B cell (primary cell): ENCODE measurements at regions not wholly inside any gene's neighbourhood (a gene's known extent, or its start where the extent isn't known, plus 50 kb on each side); places are given as distances from the start of the nearest gene placed in this dataset.

Source experiments
- ATAC-seq: fragments of 200-7000 bp; cut with Tn5 transposase; one replicate; pipeline ENCODE4 v1.10.0; 2021; ENCODE audit warnings: low read depth, mild to moderate bottlenecking, moderate number of reproducible peaks, moderate library complexity
- CTCF ChIA-PET: fragments of 350-600 bp; sonication (Branson Sonifier 250); formaldehyde crosslinking; loops from one replicate; lab custom pipeline; 2021; ENCODE audit warnings: antibody characterized with exemption, inconsistent platforms; lab: Charles Lee
- POLR2A ChIA-PET: fragments of 350-600 bp; sonication (Branson Sonifier 250); formaldehyde crosslinking; loops from one replicate; lab custom pipeline; 2021; ENCODE audit warnings: antibody characterized with exemption; lab: Charles Lee
- DNase-seq: peaks from one replicate; pipeline ENCODE4 v3.0.0; 2013
- H2AFZ ChIP-seq: 2 replicates; pipeline ENCODE4 v1.6.1; 2012; ENCODE audit warnings: mild to moderate bottlenecking, low read depth, low read length; ENCODE audit not compliant: insufficient read depth, poor library complexity, severe bottlenecking
- H3K27ac ChIP-seq, 2 donors: 1 replicate in 1 of 2; 2 replicates in 1 of 2; pipeline ENCODE4 v1.5.1; 2012 to 2013; ENCODE audit warnings: low read length in 2 of 2, mild to moderate bottlenecking in 2 of 2, moderate library complexity in 1 of 2
- H3K27me3 ChIP-seq, 4 experiments: fragments of 200-600 bp in 1 of 4; sonication (generic) in 1 of 4; replicated peaks in 1 of 4; 1 replicate in 2 of 4; 2 replicates in 2 of 4; pipeline versions ENCODE4 v1.6.1 to v1.7.0; 2013 to 2016; ENCODE audit warnings: low read length in 3 of 4, mild to moderate bottlenecking in 2 of 4, mixed read lengths in 1 of 4, moderate library complexity in 1 of 4; ENCODE audit not compliant: insufficient read depth in 4 of 4, control insufficient read depth in 3 of 4; ENCODE audit errors: control extremely low read depth in 1 of 4
- H3K36me3 ChIP-seq, 2 experiments: replicated peaks in 1 of 2; 1 replicate in 1 of 2; 2 replicates in 1 of 2; pipeline versions ENCODE4 v1.6.1 to v1.7.1; 2013; ENCODE audit warnings: low read length in 1 of 2; ENCODE audit not compliant: insufficient read depth in 2 of 2, control insufficient read depth in 1 of 2; ENCODE audit errors: control extremely low read depth in 1 of 2, extremely low read depth in 1 of 2
- H3K4me1 ChIP-seq, 2 donors: fragments of 200-600 bp in 1 of 2; sonication (generic) in 1 of 2; 1 replicate in 1 of 2; 2 replicates in 1 of 2; pipeline versions ENCODE4 v1.5.1 to v1.6.1; 2013 to 2017; ENCODE audit warnings: low read length in 2 of 2; ENCODE audit not compliant: control insufficient read depth in 2 of 2, insufficient read depth in 2 of 2
- H3K4me2 ChIP-seq: replicated peaks from 2 replicates; pipeline ENCODE3; 2012; ENCODE audit warnings: mild to moderate bottlenecking, low read depth, low read length; ENCODE audit not compliant: poor library complexity, severe bottlenecking
- H3K4me3 ChIP-seq, 5 experiments: fragments of 200-600 bp in 1 of 5; sonication (generic) in 1 of 5; 1 replicate in 3 of 5; 2 replicates in 2 of 5; pipeline versions ENCODE4 v1.5.1 to v1.7.0; 2011 to 2016; ENCODE audit warnings: low read length in 4 of 5, mild to moderate bottlenecking in 4 of 5, low read depth in 2 of 5, control low read depth in 1 of 5, moderate library complexity in 1 of 5; ENCODE audit not compliant: insufficient read depth in 1 of 5; ENCODE audit errors: control extremely low read depth in 1 of 5, extremely low read depth in 1 of 5
- H3K79me2 ChIP-seq: fragments of 200-600 bp; sonication (generic); one replicate; pipeline ENCODE4 v1.6.0; 2016; ENCODE audit warnings: low read length; ENCODE audit not compliant: control insufficient read depth, insufficient read depth
- H3K9ac ChIP-seq: fragments of 200-600 bp; sonication (generic); 2 replicates; pipeline ENCODE4 v1.6.1; 2017; ENCODE audit warnings: mild to moderate bottlenecking, low read length, moderate library complexity
- H3K9me3 ChIP-seq, 3 donors: one replicate each; pipeline versions ENCODE4 v1.6.1 to v1.7.1; 2013; ENCODE audit warnings: low read length in 2 of 3; ENCODE audit not compliant: control insufficient read depth in 2 of 3, insufficient read depth in 1 of 3; ENCODE audit errors: control extremely low read depth in 1 of 3
- H4K20me1 ChIP-seq: 2 replicates; pipeline ENCODE4 v1.6.0; 2012; ENCODE audit warnings: mild to moderate bottlenecking, low read length; ENCODE audit not compliant: insufficient read depth, control insufficient read depth, poor library complexity, severe bottlenecking
- H3K27ac Mint-ChIP-seq: one replicate; pipeline ENCODE4 v1.8.0; 2021; ENCODE audit warnings: mixed read lengths
- H3K27me3 Mint-ChIP-seq: one replicate; pipeline ENCODE4 v1.8.0; 2021; ENCODE audit warnings: mixed read lengths
- H3K4me1 Mint-ChIP-seq: one replicate; pipeline ENCODE4 v1.8.0; 2021; ENCODE audit warnings: mixed read lengths
- H3K4me3 Mint-ChIP-seq: one replicate; pipeline ENCODE4 v1.8.0; 2021; ENCODE audit warnings: mixed read lengths
- H3K9me3 Mint-ChIP-seq: one replicate; pipeline ENCODE4 v1.8.0; 2022; ENCODE audit warnings: mixed read lengths; ENCODE audit not compliant: insufficient read depth
- CTCF ChIP-seq: fragments of 200-600 bp; IDR thresholded peaks from one replicate; pipeline ENCODE4 v1.8.0; 2022; ENCODE audit warnings: antibody characterized with exemption, mild to moderate bottlenecking
- EZH2 ChIP-seq: IDR thresholded peaks from 2 replicates; pipeline ENCODE4 v1.6.1; 2012; ENCODE audit warnings: borderline replicate concordance, low read depth, mild to moderate bottlenecking, moderate library complexity, low read length; ENCODE audit not compliant: insufficient read depth, poor library complexity, severe bottlenecking
- WGBS: methylation state at CpG from one replicate; pipeline ENCODE4 v1.1.5; 2013; ENCODE audit warnings: missing lambda C conversion rate; ENCODE audit not compliant: insufficient coverage; 5-methylcytosine and 5-hydroxymethylcytosine counted together
- intact Hi-C: fragments of 100-400 bp; cut with micrococcal nuclease; formaldehyde crosslinking; loops from one replicate; pipeline ENCODE4 v1.10.0; 2022

- no peak overlapping the region for H3K4me3 ChIP-seq
- intact Hi-C loops: no loop called here
- WGBS: 91% methylated on average over 3 of the region's 6 CpGs
- no peak for ATAC-seq
- H3K27ac Mint-ChIP-seq: no peak overlapping the region
- peaks cover 0 to 4% (median 0%) of the 10 kb centered on the region in 3 donors for H3K9me3 ChIP-seq
- no peaks in the 10 kb centered on the region for H3K79me2 ChIP-seq
- POLR2A ChIA-PET: no interaction called here
- no peak overlapping the region for H2AFZ ChIP-seq
- H3K4me1 ChIP-seq: no peaks in the 10 kb centered on the region
- H4K20me1 ChIP-seq: no peaks in the 10 kb centered on the region
- H3K27me3 Mint-ChIP-seq: no peaks in the 10 kb centered on the region
- no peaks in the 10 kb centered on the region for H3K4me1 Mint-ChIP-seq
- no peak for TF ChIP-seq CTCF
- no peak for TF ChIP-seq EZH2
- H3K9ac ChIP-seq: no peak overlapping the region
- no peak overlapping the region for H3K4me2 ChIP-seq
- DNase-seq: no peak
- CTCF ChIA-PET: no interaction called here
- H3K9me3 Mint-ChIP-seq: peaks cover 3% of the 10 kb centered on the region
- H3K27ac ChIP-seq: no peak overlapping the region
- H3K36me3 ChIP-seq: no peaks in the 10 kb centered on the region
- no peaks in the 10 kb centered on the region for H3K27me3 ChIP-seq
- no peak overlapping the region for H3K4me3 Mint-ChIP-seq
These were observed 362.4 kb downstream of the CGGBP1 start for GRCh38 chr3:87696124-87697013.

DNA sequence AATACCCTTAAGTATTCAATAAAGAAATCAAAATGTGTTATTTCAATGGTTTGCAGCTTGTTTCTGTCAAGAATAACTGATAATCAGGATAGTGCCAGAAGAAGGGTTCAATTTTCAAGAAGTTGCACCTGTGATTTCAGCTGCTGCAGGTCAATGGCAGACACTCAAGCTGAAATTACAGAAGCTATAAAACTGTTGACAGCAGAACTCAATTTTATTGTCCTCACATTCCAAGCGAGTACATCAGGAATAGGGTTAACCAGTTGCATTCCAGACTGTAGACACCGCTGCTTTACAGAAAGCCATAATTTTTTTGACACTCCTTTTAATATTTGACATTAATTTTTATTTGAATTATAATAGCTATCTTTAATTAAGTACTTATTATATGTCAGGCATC lies 364.1 kb downstream of the CGGBP1 start:
- DNase-seq (no peak), ATAC-seq (no peak)
- POLR2A ChIA-PET: no interaction called here
- no peaks in the 10 kb centered on the region for H3K36me3 ChIP-seq
- no peaks in the 10 kb centered on the region for H3K79me2 ChIP-seq
- no peak overlapping the region for H3K9ac ChIP-seq
- no peak overlapping the region for H3K4me3 Mint-ChIP-seq
- H2AFZ ChIP-seq: no peak overlapping the region
- TF ChIP-seq EZH2 (no peak), CTCF (no peak)
- H3K27ac ChIP-seq: no peak overlapping the region
- H3K27ac Mint-ChIP-seq: no peak overlapping the region
- H3K4me1 ChIP-seq: no peaks in the 10 kb centered on the region
- H3K27me3 Mint-ChIP-seq: no peaks in the 10 kb centered on the region
- H3K9me3 ChIP-seq: peaks cover 0 to 4% (median 0%) of the 10 kb centered on the region in 3 donors
- H3K9me3 Mint-ChIP-seq: peaks cover 3% of the 10 kb centered on the region
- H3K27me3 ChIP-seq: no peaks in the 10 kb centered on the region
- CTCF ChIA-PET: no interaction called here
- intact Hi-C loops: no loop called here
- H3K4me3 ChIP-seq: no peak overlapping the region
- no peak overlapping the region for H3K4me2 ChIP-seq
- no peaks in the 10 kb centered on the region for H4K20me1 ChIP-seq
- WGBS: no CpG with 5 or more reads among the region's 2 CpGs
- no peaks in the 10 kb centered on the region for H3K4me1 Mint-ChIP-seq
